Lower leg skin (tissue), 3 donors: ENCODE measurements at regions not wholly inside any gene's neighbourhood (a gene's known extent, or its start where the extent isn't known, plus 50 kb on each side); places are given as distances from the start of the nearest gene placed in this dataset.

ENCODE experiments used
- CTCF ChIP-seq, 3 donors: fragments of 450-650 bp; IDR thresholded peaks; one replicate each; pipeline ENCODE4 v1.5.1; 2016; ENCODE audit warnings: antibody characterized with exemption in 3 of 3, mild to moderate bottlenecking in 3 of 3, moderate library complexity in 2 of 3
- POLR2A ChIP-seq, 2 donors: fragments of 450-650 bp; IDR thresholded peaks; one replicate each; pipeline ENCODE4 v1.6.1; 2016 to 2017; ENCODE audit warnings: antibody characterized with exemption in 2 of 2, mild to moderate bottlenecking in 1 of 2, moderate library complexity in 1 of 2

GRCh38 chr2:22020091-22020742 lies 896.4 kb downstream of the TDRD15 start:
- TF ChIP-seq CTCF (IDR thresholded peaks at IDR 0.05) (no peak), POLR2A (IDR thresholded peaks at IDR 0.05) (no peak)
